HT-29 (cell line): ENCODE measurements at regions not wholly inside any gene's neighbourhood (a gene's known extent, or its start where the extent isn't known, plus 50 kb on each side); places are given as distances from the start of the nearest gene placed in this dataset.

ENCODE experiments used
- DNase-seq: peaks from one replicate; pipeline ENCODE4 v3.0.0-alpha.2; 2015; ENCODE audit warnings: low spot score

GRCh38 chr4:181594188-181594587 is 649.0 kb upstream of the TENM3 start:
- no peak for DNase-seq

DNA sequence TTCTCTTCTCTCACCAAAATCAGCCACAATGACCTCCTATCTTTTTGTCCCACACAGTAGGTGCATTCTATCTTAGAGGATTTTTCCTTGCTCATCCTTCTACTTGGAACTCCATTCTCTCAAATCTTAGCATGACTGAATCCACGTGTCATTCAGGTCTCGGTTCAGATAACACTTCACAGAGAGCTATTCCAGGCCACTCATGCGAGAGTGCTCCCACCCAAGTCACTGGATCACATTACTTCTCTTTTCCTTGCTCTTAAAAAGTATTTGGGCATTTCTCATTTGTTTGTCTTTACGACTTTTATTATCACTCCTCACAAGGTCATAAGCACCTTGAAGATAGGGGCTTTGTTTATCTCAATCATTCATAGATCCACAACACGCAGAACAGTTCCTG is 647.5 kb upstream of the TENM3 start:
- DNase-seq: no peak

GRCh38 chr4:181597766-181598165 is 645.4 kb upstream of the TENM3 start:
- no peak for DNase-seq

DNA sequence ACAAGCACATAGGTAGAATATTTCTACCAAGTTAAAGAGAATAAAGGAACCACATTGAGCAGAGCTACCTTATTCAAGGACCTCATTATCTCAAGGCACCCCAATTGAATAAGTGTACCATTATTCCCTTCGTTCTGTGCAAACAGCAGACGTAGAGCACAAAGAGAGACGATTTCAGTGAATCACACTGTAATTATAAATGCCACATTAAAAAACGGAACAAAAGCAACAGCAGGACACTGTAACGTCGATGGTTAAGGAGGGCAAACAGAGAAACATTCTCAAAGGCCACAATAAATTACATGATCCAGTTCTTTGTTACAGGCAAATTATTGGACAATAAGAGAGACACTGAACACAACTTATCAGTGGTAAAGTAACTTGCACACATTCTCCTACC is 644.1 kb upstream of the TENM3 start:
- DNase-seq: no peak

DNA sequence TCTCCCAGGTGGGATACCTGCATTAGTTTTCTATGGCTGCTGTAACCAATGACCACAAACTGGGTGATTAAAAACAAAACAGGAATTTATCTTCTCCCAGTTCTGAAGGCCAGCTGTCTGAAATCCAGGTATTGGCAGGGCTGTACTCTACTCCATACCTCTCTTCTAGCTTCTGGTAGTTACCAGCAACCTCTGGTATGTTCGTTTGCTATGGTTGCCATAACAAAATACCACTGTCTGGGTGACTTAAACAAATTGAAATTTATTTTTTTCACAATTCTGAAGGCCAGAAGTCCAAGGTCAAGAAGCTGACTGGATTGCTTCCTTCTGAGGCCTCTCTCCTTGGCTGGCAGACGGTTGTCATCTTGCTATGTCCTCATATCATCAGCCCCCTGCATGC is 642.1 kb upstream of the TENM3 start:
- DNase-seq: no peak

- no peak for DNase-seq
These were observed 638.7 kb upstream of the TENM3 start for GRCh38 chr4:181604546-181604945.

GRCh38 chr4:181606300-181606699 is 636.9 kb upstream of the TENM3 start:
- DNase-seq: no peak

DNA sequence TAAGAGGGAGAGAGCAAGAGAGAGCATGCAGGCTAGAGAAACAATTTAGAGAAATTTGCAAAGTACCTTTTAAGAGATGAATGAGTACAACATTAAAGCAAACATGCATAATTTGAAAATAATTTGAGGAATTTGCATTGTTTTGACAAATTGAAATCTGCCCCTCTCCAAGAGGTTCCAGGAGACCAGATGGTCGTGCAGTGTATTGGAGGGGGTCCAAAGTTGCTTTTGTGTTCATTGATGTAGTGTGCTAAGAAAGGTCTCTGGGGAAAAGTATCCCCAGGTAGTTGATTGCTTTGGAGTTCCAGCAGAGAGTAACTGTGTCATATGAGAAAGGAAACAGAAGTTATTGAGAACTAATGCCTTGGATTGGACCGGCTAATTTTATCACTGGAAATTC is 635.0 kb upstream of the TENM3 start:
- no peak for DNase-seq

DNA sequence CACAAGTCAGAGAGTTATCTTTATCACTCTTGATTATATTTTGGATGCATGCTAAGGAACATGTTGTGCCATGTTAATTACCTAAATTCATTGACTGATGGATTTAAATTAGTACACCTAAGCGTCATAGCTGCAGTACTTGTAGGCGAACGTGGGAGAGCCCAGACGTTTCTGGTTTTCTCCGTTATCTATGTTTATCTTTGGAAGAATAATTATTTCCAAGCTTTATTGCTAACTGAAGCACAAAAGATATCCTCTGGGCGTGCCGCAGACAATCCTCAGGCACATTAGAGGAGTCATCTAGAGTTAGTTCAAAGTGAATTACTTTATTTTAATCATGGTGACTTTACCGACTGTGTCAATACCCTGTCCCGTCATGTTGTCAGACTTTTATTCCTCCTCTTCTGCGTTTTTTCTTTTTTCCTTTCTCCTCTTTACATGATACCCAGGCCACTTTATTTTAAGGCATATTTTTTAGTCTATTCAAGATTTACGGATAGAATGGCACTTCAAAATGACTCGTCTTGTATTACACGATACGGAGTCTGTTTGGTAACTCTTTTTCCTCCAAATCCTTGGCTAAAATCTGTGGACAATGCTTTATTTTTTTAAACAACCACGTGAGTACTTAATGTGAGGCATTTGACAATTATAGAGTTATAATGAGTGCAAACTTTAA is 632.0 kb upstream of the TENM3 start:
- DNase-seq: no peak

DNA sequence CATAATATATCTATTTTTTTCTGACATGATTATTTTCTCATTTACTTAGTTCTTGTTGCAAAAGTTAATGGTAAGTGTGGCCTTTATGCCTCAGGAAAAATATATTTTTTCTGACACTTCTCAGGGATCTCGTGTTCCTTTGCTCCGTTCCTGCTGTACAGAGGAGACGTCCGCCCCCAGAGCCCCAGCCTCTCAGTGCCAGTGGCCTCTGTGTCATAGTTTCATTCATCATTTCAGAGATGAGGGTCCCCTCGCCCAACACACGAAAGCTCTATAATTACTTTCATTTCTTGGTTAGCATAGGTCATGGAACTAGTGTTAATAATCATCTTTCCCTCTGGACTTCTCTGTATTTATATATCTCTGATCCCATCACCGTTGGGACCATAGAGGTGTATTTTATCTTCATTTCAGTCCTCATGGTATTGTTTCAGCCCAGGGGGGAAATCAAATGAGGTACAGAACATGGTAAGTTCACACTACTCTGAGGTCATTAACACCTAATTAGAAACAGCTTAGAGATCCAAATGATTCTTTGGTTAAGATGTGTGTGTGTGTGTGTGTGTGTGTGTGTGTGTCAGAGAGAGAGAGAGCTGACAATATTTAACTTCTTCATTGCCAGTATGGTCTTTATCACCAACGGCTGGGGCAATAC is 631.1 kb upstream of the TENM3 start:
- DNase-seq: no peak

GRCh38 chr4:181613200-181613599 is 630.0 kb upstream of the TENM3 start:
- no peak for DNase-seq

DNA sequence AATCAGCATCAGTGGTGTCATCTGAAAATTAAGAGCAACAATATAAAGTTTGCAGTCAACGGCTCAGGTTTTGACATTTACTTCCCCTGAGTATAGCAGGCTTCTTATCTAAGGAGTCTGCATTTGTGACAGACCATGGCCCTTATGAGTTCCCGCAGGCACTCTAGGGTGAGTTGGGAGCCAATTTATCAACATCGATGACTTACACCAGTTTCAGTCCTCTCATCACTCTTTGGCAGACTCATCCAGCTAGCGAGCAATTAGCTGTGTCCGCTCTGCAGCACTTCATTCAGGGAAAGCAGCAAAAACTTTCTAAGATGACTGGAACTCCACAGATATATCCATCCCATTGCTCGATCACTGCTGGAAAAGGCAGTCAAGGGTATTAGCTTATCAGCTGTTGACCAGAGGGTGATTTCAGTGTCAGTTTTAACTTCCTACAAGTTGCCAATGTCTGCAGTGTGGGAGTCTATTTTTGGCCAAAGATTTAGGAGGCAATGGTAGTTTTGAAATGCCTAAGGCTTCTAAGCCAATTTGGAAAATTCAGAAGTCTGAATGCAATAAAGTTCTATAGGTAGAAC is 625.1 kb upstream of the TENM3 start:
- DNase-seq: no peak

GRCh38 chr4:181618896-181619295 is 624.3 kb upstream of the TENM3 start:
- no peak for DNase-seq

DNA sequence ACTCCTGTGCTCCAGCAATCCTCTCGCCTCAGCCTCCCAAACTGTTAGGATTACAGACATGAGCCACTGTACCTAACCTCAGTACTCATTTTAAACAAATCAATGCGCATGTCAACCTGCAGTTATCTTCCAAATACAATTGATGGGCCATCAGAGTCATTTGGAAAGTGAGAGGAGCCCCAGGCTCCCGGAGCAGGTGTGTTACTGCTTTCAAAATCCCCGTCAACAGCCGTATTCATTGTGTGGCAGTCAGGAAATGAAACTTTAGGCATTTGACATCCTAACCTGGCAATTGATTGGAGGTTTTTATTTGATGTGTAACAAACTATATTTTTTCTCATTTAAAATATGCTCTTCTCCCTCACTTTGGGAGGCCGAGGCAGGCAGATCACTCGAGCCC is 623.6 kb upstream of the TENM3 start:
- DNase-seq: no peak

DNA sequence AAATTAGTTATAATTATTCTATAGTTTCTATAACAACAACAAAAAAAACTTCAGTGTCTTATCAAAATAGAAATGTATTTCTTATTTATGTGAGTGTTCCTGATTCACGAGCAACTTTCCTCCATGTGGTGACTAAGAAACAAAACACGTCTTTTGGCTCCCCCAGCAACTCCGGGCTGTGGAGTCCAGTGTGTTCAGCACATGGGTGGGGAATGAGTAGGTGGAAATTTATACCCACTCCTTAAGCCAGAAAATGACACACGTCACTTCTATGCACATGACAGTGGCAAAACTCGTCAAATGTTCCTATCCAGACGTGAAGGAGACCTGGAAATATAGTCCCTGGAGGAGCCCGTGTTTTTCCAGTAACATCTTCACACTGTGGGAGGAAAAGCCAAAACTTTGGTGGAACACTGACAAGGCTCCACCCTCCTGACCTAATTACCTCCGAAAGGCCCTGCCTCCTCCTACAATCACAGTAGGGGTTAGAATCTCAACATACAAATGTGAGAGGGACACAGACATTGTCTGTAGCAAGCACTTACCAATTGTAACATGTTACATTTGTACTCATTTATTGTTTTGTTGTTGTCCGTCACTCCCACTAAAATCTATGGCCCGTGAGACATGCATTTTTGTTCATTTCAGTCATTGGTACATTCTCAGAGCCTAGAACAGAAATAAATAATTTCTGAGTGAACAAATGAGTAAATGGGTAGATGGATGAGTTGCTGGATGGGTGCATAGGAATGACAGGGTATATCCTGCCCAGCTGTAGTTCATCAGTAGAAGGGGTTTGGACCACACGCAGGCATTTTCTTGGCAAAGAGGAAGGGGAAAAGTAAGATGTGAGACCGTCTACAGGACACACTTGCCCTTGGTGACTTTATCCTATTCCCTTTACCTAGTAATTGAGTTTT is 605.8 kb upstream of the TENM3 start:
- no peak for DNase-seq

GRCh38 chr4:181643466-181643865 is 599.7 kb upstream of the TENM3 start:
- no peak for DNase-seq

DNA sequence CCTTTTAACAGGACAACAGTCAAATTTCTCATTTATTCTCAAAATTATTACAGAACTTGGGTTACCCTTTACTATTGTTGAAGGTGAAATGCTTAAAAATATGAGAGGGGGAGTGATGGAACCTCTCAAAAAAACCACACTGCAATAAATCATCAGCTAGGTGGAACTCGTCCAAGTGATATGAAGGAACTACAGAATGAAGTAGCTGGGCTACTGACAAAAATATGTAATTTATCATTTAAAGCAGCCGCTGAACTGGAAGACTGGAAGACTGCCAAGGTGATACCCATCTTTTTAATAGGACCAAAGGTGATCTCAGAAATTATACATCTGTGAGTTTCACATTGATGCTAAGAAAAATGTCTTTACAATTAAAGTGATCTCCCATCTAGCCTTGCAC is 597.7 kb upstream of the TENM3 start:
- no peak for DNase-seq

DNA sequence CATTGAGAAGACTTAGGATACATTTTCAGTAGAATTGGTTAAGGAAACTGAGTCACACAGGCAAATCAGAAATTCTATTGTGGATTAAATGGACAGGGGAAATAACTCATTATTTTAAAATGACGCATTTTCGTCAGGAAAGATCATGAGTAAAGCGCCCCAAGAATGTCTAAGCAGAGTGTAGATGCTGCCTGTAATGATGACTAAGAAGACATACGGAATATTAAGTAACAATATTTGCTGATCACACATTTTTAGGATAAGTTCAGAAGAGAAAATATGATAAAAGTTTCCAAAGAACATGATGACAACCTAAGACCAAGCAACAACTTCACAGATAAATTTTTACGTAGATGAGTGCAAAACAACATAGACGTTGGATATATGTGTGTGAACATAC is 596.3 kb upstream of the TENM3 start:
- no peak for DNase-seq

- no peak for DNase-seq
These were observed 595.6 kb upstream of the TENM3 start for GRCh38 chr4:181647396-181648147.

GRCh38 chr4:181650033-181650825 is 593.0 kb upstream of the TENM3 start:
- no peak for DNase-seq

DNA sequence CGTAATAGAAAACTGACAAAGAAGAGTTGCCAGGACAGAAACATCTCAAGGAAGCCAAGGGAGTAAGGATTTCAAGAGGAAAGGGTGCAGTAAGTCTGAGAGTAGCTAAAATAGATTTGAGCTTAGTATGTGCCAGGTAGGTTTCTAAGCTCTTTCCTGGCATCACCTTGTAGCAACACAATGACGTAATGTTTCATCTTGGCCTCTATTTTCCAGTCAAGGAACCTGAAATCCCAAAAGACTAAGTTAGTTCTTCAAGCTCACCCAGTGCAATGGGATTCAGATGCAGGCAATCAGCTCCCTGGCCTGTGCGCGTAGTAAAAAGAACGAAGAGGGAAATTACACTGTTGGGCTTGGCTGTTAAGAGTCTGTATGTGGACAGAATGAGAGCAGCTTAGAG is 586.5 kb upstream of the TENM3 start:
- DNase-seq: no peak
